ENCODE measurements at regions not wholly inside any gene's neighbourhood (a gene's known extent, or its start where the extent isn't known, plus 50 kb on each side); places are given as distances from the start of the nearest gene placed in this dataset.

DNA sequence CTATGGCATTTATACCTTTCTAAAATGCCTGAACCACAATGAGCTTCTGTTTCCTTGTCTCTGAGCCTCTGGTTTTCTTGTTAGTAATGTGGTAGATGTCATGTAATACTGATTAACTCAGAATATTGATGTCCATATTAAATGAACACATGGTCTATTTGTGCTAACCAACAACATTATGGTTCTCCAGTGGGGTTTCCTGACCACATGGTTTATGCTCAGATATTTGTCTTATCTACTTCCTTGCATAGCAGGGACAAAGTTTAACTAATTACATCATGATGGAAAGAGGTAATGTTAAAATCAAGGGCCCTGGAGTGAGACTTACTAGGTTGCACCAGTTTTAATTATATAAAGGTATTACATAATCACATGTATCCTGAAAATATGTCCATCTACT is 62.6 kb upstream of the SCN10A start:
- peaks cover 0 to 3% of the 10 kb centered on the region in 2 experiments for H3K27me3 ChIP-seq (ENCODE audit: control insufficient read depth in 2 of 2, insufficient read depth in 2 of 2, low read length in 2 of 2)
- no peak overlapping the region for H2AFZ ChIP-seq (ENCODE audit: low read depth, low read length)
- intact Hi-C loops (cut with micrococcal nuclease) (no loop called here), dilution Hi-C loops (cut with MboI; ENCODE audit: extremely low pct_ligation_motif_present, low sequenced_read_pairs) (no loop called here)
- H3K27ac ChIP-seq (ENCODE audit: insufficient read depth, low read depth, low read length) = no peak overlapping the region
- POLR2A ChIA-PET = no interaction called here
- no peaks in the 10 kb centered on the region for H3K36me3 ChIP-seq (ENCODE audit: control insufficient read depth in 2 of 2, extremely low read depth in 1 of 2, insufficient read depth in 2 of 2, low read length in 2 of 2)
- no peaks in the 10 kb centered on the region for H4K20me1 ChIP-seq (replicated peaks; ENCODE audit: control insufficient read depth, extremely low read depth, insufficient read depth, low read length)
- TF ChIP-seq JUN (IDR thresholded peaks at IDR 0.05; ENCODE audit: borderline replicate concordance, insufficient read depth, insufficient read length, low read depth) = no peak
- no TSS peak for BruUV-seq (replicated peaks)
- H3K4me2 ChIP-seq (ENCODE audit: insufficient read depth, low read length) = no peak overlapping the region
- no peak overlapping the region for H3K9ac ChIP-seq (replicated peaks; ENCODE audit: extremely low read depth, insufficient read depth, low read length)
- FAIRE-seq (no peak), DNase-seq (ENCODE audit: low read depth, low spot score) (no peak)
- H3K9me3 ChIP-seq (replicated peaks; ENCODE audit: control insufficient read depth, insufficient read depth, low read length) = no peaks in the 10 kb centered on the region
- no peaks in the 10 kb centered on the region for H3K4me1 ChIP-seq (ENCODE audit: control insufficient read depth, extremely low read depth, insufficient read depth, low read length)
- no peaks in the 10 kb centered on the region for H3K79me2 ChIP-seq (ENCODE audit: control insufficient read depth, insufficient read depth, low read length)
- no peaks in the 10 kb centered on the region for H3K9me1 ChIP-seq (replicated peaks; ENCODE audit: control insufficient read depth, extremely low read depth, insufficient read depth, low read length)
- CTCF ChIA-PET = no interaction called here
- no peak overlapping the region for H3K4me3 ChIP-seq (replicated peaks in 1 of 3; ENCODE audit: insufficient read depth in 1 of 3, low read depth in 1 of 3, low read length in 3 of 3)
